ENCODE measurements at regions not wholly inside any gene's neighbourhood (a gene's known extent, or its start where the extent isn't known, plus 50 kb on each side); places are given as distances from the start of the nearest gene placed in this dataset.

DNA sequence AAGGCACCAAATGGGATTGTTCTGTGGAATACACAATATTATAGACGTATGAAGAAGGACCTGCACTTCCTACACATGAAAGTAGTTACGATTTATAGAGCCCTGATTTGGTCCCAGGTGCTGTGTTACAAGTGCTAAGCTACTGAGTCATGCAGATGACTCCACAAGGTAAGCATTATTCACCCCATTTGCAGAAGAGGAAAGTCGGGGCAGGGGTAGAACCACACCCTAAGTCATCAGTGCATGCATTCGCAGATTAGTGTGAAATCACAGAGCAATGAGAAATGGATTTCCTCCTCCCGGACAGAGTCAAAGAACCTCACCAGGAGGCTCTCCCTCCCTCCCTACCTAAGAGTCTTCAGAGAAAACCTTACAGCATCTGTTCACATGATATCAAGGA, 279.5 kb downstream of the LRFN2 start:
- H3K27ac ChIP-seq: no peak overlapping the region
- no peaks in the 10 kb centered on the region for H3K9me3 ChIP-seq (ENCODE audit: insufficient read depth, low read depth)
- no peaks in the 10 kb centered on the region for H3K4me1 ChIP-seq (replicated peaks; ENCODE audit: insufficient read depth)
- no peak for DNase-seq
- H3F3A ChIP-seq (ENCODE audit: insufficient read depth, low read depth): no peaks in the 10 kb centered on the region
- no peaks in the 10 kb centered on the region for H3K79me2 ChIP-seq (ENCODE audit: low read depth)
- no peak overlapping the region for H3K4me2 ChIP-seq
- POLR2A ChIA-PET (ENCODE audit: unreplicated experiment): no interaction called here
- CTCF ChIA-PET: no interaction called here
- H2AFZ ChIP-seq: no peak overlapping the region
- no peak overlapping the region for H3K4me3 ChIP-seq
- H4K20me1 ChIP-seq (ENCODE audit: insufficient read depth): no peaks in the 10 kb centered on the region
- H3K36me3 ChIP-seq (ENCODE audit: low read depth): no peaks in the 10 kb centered on the region
- TF ChIP-seq EZH2 (IDR thresholded peaks at IDR 0.05; ENCODE audit: low read depth): no peak
- TF ChIP-seq, protein P1, sequence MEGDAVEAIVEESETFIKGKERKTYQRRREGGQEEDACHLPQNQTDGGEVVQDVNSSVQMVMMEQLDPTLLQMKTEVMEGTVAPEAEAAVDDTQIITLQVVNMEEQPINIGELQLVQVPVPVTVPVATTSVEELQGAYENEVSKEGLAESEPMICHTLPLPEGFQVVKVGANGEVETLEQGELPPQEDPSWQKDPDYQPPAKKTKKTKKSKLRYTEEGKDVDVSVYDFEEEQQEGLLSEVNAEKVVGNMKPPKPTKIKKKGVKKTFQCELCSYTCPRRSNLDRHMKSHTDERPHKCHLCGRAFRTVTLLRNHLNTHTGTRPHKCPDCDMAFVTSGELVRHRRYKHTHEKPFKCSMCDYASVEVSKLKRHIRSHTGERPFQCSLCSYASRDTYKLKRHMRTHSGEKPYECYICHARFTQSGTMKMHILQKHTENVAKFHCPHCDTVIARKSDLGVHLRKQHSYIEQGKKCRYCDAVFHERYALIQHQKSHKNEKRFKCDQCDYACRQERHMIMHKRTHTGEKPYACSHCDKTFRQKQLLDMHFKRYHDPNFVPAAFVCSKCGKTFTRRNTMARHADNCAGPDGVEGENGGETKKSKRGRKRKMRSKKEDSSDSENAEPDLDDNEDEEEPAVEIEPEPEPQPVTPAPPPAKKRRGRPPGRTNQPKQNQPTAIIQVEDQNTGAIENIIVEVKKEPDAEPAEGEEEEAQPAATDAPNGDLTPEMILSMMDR (conservative IDR thresholded peaks at IDR 0.05): no peak
- H3K27me3 ChIP-seq (ENCODE audit: insufficient read depth, low read depth): peaks cover 21% of the 10 kb centered on the region
- intact Hi-C loops (cut with micrococcal nuclease; ENCODE audit: unreplicated experiment): loop anchor here (2.0 kb wide), 1 partner anchor 931 kb away; no protein-coding TSS in a partner anchor
- no peaks in the 10 kb centered on the region for H3K9me2 ChIP-seq (ENCODE audit: insufficient read depth)
- no TSS peak for BruUV-seq (replicated peaks)

DNA sequence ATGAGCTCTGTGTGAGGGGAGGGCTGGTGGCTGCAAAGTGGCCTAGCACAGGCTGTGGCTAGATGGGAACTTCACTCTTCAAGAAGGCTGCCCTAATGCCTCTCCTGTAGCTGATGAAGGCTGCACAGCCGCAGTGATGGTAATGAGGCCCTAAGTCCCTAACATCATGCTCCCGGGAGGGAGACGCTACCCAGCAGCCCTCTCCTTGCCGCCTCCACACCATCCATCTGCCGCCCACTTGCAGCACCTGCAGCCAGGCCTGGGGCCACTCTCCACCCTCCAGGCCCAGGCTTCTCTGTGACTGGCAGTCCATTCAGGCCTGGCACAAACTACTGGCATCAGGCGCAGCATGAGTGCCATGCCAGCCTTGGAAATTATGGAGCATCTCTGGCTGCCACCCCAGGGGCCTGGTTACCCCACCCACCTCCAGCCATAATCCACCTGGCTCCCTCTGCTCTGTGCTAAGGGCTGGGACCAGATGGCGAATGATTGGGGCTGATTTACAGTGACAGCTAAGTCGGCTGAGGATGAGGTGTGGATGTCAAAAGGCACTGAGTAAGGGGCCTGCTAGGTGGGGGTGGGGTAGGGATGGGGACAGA, 284.2 kb downstream of the LRFN2 start:
- Histone ChIP-seq H3K4me3 (no peak overlapping the region), H4K20me1 (ENCODE audit: insufficient read depth) (no peaks in the 10 kb centered on the region), H3F3A (ENCODE audit: insufficient read depth, low read depth) (no peaks in the 10 kb centered on the region), H3K79me2 (ENCODE audit: low read depth) (no peaks in the 10 kb centered on the region), H3K9me2 (ENCODE audit: insufficient read depth) (no peaks in the 10 kb centered on the region), H3K4me1 (replicated peaks; ENCODE audit: insufficient read depth) (no peaks in the 10 kb centered on the region), H3K27me3 (ENCODE audit: insufficient read depth, low read depth) (no peaks in the 10 kb centered on the region; the same call in 1 of the 2 replicates), H3K27ac (no peak overlapping the region), H3K36me3 (ENCODE audit: low read depth) (no peaks in the 10 kb centered on the region), H2AFZ (no peak overlapping the region), H3K4me2 (no peak overlapping the region), H3K9me3 (ENCODE audit: insufficient read depth, low read depth) (no peaks in the 10 kb centered on the region)
- POLR2A ChIA-PET (ENCODE audit: unreplicated experiment): interaction anchor here (0.6 kb wide), 1 partner anchor 302 kb away, joined by 5 read pairs; no protein-coding TSS in a partner anchor
- BruUV-seq (replicated peaks): no TSS peak
- CTCF ChIA-PET: no interaction called here
- intact Hi-C loops (cut with micrococcal nuclease; ENCODE audit: unreplicated experiment): no loop called here
- TF ChIP-seq, protein P1 (conservative IDR thresholded peaks at IDR 0.05): no peak
- TF ChIP-seq EZH2 (IDR thresholded peaks at IDR 0.05; ENCODE audit: low read depth): no peak
- DNase-seq: no peak

GRCh38 chr6:40299681-40300080, 287.5 kb downstream of the LRFN2 start:
- H2AFZ ChIP-seq: no peak overlapping the region
- BruUV-seq (replicated peaks): no TSS peak
- no peaks in the 10 kb centered on the region for H3K36me3 ChIP-seq (ENCODE audit: low read depth)
- H3K4me1 ChIP-seq (replicated peaks; ENCODE audit: insufficient read depth): no peaks in the 10 kb centered on the region
- H4K20me1 ChIP-seq (ENCODE audit: insufficient read depth): no peaks in the 10 kb centered on the region
- TF ChIP-seq, protein P1 (conservative IDR thresholded peaks at IDR 0.05): no peak
- no peak for TF ChIP-seq EZH2 (IDR thresholded peaks at IDR 0.05; ENCODE audit: low read depth)
- H3K9me3 ChIP-seq (ENCODE audit: insufficient read depth, low read depth): no peaks in the 10 kb centered on the region
- CTCF ChIA-PET: no interaction called here
- no peak for DNase-seq
- POLR2A ChIA-PET (ENCODE audit: unreplicated experiment): no interaction called here
- no peaks in the 10 kb centered on the region for H3K27me3 ChIP-seq (ENCODE audit: insufficient read depth, low read depth)
- intact Hi-C loops (cut with micrococcal nuclease; ENCODE audit: unreplicated experiment): no loop called here
- no peak overlapping the region for H3K4me2 ChIP-seq
- no peak overlapping the region for H3K27ac ChIP-seq
- no peaks in the 10 kb centered on the region for H3K9me2 ChIP-seq (ENCODE audit: insufficient read depth)
- no peak overlapping the region for H3K4me3 ChIP-seq
- H3F3A ChIP-seq (ENCODE audit: insufficient read depth, low read depth): no peaks in the 10 kb centered on the region
- H3K79me2 ChIP-seq (ENCODE audit: low read depth): no peaks in the 10 kb centered on the region
